Smooth muscle cell (in vitro differentiated cells): ENCODE measurements at regions not wholly inside any gene's neighbourhood (a gene's known extent, or its start where the extent isn't known, plus 50 kb on each side); places are given as distances from the start of the nearest gene placed in this dataset.

Experiments used
- DNase-seq: peaks from one replicate; lab custom pipeline; 2025; ENCODE audit not compliant: unreplicated experiment; lab: John Stamatoyannopoulos, UW
- H2AFZ ChIP-seq: fragments of 200-600 bp; sonication (generic); 2 replicates; pipeline ENCODE4 v1.6.0; 2016; ENCODE audit warnings: antibody characterized with exemption, low read depth, mild to moderate bottlenecking
- H3F3A ChIP-seq: fragments of 200-600 bp; sonication (generic); 2 replicates; pipeline ENCODE4 v1.6.0; 2017; ENCODE audit warnings: antibody characterized with exemption, low read depth
- H3K27ac ChIP-seq: fragments of 200-600 bp; sonication (generic); 2 replicates; pipeline ENCODE4 v1.5.1; 2016; ENCODE audit warnings: low read depth, mild to moderate bottlenecking
- H3K27me3 ChIP-seq: fragments of 200-600 bp; sonication (generic); 2 replicates; pipeline ENCODE4 v1.6.1; 2016; ENCODE audit warnings: low read depth, mild to moderate bottlenecking
- H3K36me3 ChIP-seq: fragments of 200-600 bp; sonication (generic); 2 replicates; pipeline ENCODE4 v1.5.1; 2016; ENCODE audit warnings: low read depth
- H3K4me1 ChIP-seq: fragments of 200-600 bp; sonication (generic); 2 replicates; pipeline ENCODE4 v1.5.1; 2016; ENCODE audit warnings: low read depth
- H3K4me2 ChIP-seq: fragments of 200-600 bp; sonication (generic); 2 replicates; pipeline ENCODE4 v1.6.0; 2016; ENCODE audit warnings: mild to moderate bottlenecking
- H3K4me3 ChIP-seq: fragments of 200-600 bp; sonication (generic); 2 replicates; pipeline ENCODE4 v1.5.1; 2016; ENCODE audit warnings: mild to moderate bottlenecking
- H3K79me2 ChIP-seq: fragments of 200-600 bp; sonication (generic); 2 replicates; pipeline ENCODE4 v1.6.0; 2016; ENCODE audit warnings: low read depth, mild to moderate bottlenecking
- H3K9ac ChIP-seq: fragments of 200-600 bp; sonication (generic); 2 replicates; pipeline ENCODE4 v1.6.0; 2016; ENCODE audit warnings: low read depth
- H3K9me3 ChIP-seq: fragments of 200-600 bp; sonication (generic); replicated peaks from 2 replicates; pipeline ENCODE4 v1.5.1; 2016; ENCODE audit warnings: low read depth
- H4K20me1 ChIP-seq: fragments of 200-600 bp; sonication (generic); 2 replicates; pipeline ENCODE4 v1.6.0; 2016; ENCODE audit warnings: low read depth
- CTCF ChIP-seq: fragments of 200-600 bp; sonication (generic); IDR thresholded peaks from 2 replicates; pipeline ENCODE4 v1.5.1; 2017; ENCODE audit warnings: borderline replicate concordance, mild to moderate bottlenecking, antibody characterized with exemption; ENCODE audit not compliant: insufficient read depth, poor library complexity, severe bottlenecking
- WGBS: methylation state at CpG from one replicate; pipeline ENCODE4 v1.1.7; 2016; ENCODE audit warnings: low lambda C conversion rate; 5-methylcytosine and 5-hydroxymethylcytosine counted together

DNA sequence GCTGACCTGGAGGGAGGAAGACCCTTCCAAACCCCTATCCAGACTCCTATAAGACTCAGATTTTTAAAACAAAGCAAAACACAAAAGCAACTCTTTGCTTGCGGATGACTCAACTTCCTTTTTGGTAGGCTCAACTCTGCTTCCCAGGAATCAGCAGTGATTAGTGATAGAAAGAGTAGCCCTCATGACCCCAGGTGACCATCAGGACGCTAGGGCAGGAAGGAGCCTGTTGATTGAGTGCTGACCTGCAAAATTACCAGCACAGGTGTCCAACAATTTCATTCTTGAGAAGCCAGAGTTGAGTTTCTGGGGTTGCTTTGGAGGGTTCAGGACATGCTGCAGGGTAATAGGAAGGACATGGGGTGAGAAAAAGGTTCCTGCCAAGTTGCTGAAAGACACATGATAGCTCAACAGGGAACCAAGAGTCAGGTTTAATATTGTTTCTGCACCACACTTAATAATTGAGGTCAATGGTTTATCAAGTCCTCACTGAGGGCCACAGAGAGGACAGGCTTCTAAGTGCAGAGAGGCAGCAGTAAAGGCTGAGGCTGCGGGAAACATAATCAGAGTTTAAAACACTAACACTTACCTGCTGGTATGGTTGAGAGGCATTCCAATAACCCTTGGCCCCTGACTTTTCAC lies 67.4 kb upstream of the BMP2 start:
- Histone ChIP-seq H3K4me1 (peaks cover 6% of the 10 kb centered on the region), H3K9ac (no peak overlapping the region), H3K27ac (no peak overlapping the region), H3K9me3 (no peaks in the 10 kb centered on the region), H3K4me2 (no peak overlapping the region), H3F3A (peaks cover 8% of the 10 kb centered on the region), H3K4me3 (no peak overlapping the region), H3K79me2 (no peaks in the 10 kb centered on the region), H4K20me1 (no peaks in the 10 kb centered on the region), H2AFZ (no peak overlapping the region), H3K36me3 (no peaks in the 10 kb centered on the region), H3K27me3 (no peaks in the 10 kb centered on the region)
- no peak for TF ChIP-seq CTCF
- 69% methylated on average over 3 of the region's 3 CpGs for WGBS
- no peak for DNase-seq

GRCh38 chr20:6698723-6699122 lies 68.8 kb upstream of the BMP2 start:
- H3K4me2 ChIP-seq = no peak overlapping the region
- WGBS = 98% methylated on average over 4 of the region's 4 CpGs
- H3F3A ChIP-seq = no peaks in the 10 kb centered on the region
- no peak overlapping the region for H2AFZ ChIP-seq
- H3K9ac ChIP-seq = no peak overlapping the region
- H3K27ac ChIP-seq = no peak overlapping the region
- H3K4me3 ChIP-seq = no peak overlapping the region
- no peaks in the 10 kb centered on the region for H3K36me3 ChIP-seq
- H3K4me1 ChIP-seq = no peaks in the 10 kb centered on the region
- H3K79me2 ChIP-seq = no peaks in the 10 kb centered on the region
- no peak for DNase-seq
- H4K20me1 ChIP-seq = no peaks in the 10 kb centered on the region
- no peaks in the 10 kb centered on the region for H3K9me3 ChIP-seq
- TF ChIP-seq CTCF = no peak
- H3K27me3 ChIP-seq = no peaks in the 10 kb centered on the region

- H3K9ac ChIP-seq = no peak overlapping the region
- H3K79me2 ChIP-seq = no peaks in the 10 kb centered on the region
- 73% methylated on average over 5 of the region's 6 CpGs for WGBS
- no peaks in the 10 kb centered on the region for H3F3A ChIP-seq
- H2AFZ ChIP-seq = no peak overlapping the region
- no peak for DNase-seq
- peak overlapping the region; percentile 40 for H3K27ac ChIP-seq
- no peak overlapping the region for H3K4me2 ChIP-seq
- H3K9me3 ChIP-seq = no peaks in the 10 kb centered on the region
- H3K36me3 ChIP-seq = no peaks in the 10 kb centered on the region
- H3K4me3 ChIP-seq = no peak overlapping the region
- no peak for TF ChIP-seq CTCF
- no peaks in the 10 kb centered on the region for H3K4me1 ChIP-seq
- no peaks in the 10 kb centered on the region for H3K27me3 ChIP-seq
- no peaks in the 10 kb centered on the region for H4K20me1 ChIP-seq
Observed at GRCh38 chr20:6698056-6698455, 69.4 kb upstream of the BMP2 start.
